ENCODE measurements at regions not wholly inside any gene's neighbourhood (a gene's known extent, or its start where the extent isn't known, plus 50 kb on each side); places are given as distances from the start of the nearest gene placed in this dataset.

GRCh38 chr10:130230036-130230435 lies 93.8 kb downstream of the GLRX3 start:
- no peaks in the 10 kb centered on the region for H3K9me3 ChIP-seq (ENCODE audit: control insufficient read depth, low read length, poor library complexity, severe bottlenecking)
- H3K4me3 Mint-ChIP-seq, result no peak overlapping the region
- no peak for DNase-seq

GRCh38 chr10:130230611-130231010 lies 94.4 kb downstream of the GLRX3 start:
- ATAC-seq, result no peak
- Mint-ChIP-seq H3K4me3 (no peak overlapping the region), H3K4me1 (no peaks in the 10 kb centered on the region), H3K36me3 (ENCODE audit: low read depth) (no peaks in the 10 kb centered on the region), H3K27ac (no peak overlapping the region), H3K27me3 (no peaks in the 10 kb centered on the region)
- no peaks in the 10 kb centered on the region for H3K9me3 ChIP-seq (ENCODE audit: control insufficient read depth, low read length, poor library complexity, severe bottlenecking)
- no peak for DNase-seq

More at GRCh38 chr10:130230036-130230435, 93.8 kb downstream of the GLRX3 start:
- Mint-ChIP-seq H3K27ac (no peak overlapping the region), H3K36me3 (ENCODE audit: low read depth) (no peaks in the 10 kb centered on the region), H3K27me3 (no peaks in the 10 kb centered on the region), H3K4me1 (no peaks in the 10 kb centered on the region)
- no peak for ATAC-seq

DNA sequence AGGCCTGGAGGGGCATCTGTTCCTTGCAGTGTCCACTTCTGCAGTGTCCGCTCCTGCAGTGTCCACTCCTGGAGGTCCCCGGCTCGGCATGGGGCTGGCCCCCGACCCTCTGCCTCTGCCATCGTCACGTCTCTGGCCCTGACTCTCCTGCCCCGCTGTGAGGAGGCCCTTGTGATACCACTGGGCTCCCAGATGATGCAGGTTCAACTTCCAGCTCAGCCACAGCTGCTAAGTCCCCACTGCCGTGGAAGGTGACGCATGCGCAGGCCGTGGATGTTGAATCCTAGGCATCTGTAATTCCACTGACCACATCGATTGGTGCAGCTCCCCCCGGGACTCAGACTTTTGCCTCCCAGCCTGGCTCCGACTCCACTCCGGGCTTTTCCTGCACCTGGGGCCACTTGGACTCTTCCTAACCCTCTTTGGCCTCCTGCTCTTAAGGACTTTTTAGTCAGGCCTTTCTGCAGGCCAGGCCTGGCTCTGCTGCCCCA lies 95.1 kb downstream of the GLRX3 start:
- Mint-ChIP-seq H3K27ac (no peak overlapping the region), H3K4me1 (no peaks in the 10 kb centered on the region), H3K36me3 (ENCODE audit: low read depth) (no peaks in the 10 kb centered on the region), H3K4me3 (no peak overlapping the region), H3K27me3 (no peaks in the 10 kb centered on the region)
- no peaks in the 10 kb centered on the region for H3K9me3 ChIP-seq (ENCODE audit: control insufficient read depth, low read length, poor library complexity, severe bottlenecking)
- ATAC-seq (no peak), DNase-seq (no peak)

DNA sequence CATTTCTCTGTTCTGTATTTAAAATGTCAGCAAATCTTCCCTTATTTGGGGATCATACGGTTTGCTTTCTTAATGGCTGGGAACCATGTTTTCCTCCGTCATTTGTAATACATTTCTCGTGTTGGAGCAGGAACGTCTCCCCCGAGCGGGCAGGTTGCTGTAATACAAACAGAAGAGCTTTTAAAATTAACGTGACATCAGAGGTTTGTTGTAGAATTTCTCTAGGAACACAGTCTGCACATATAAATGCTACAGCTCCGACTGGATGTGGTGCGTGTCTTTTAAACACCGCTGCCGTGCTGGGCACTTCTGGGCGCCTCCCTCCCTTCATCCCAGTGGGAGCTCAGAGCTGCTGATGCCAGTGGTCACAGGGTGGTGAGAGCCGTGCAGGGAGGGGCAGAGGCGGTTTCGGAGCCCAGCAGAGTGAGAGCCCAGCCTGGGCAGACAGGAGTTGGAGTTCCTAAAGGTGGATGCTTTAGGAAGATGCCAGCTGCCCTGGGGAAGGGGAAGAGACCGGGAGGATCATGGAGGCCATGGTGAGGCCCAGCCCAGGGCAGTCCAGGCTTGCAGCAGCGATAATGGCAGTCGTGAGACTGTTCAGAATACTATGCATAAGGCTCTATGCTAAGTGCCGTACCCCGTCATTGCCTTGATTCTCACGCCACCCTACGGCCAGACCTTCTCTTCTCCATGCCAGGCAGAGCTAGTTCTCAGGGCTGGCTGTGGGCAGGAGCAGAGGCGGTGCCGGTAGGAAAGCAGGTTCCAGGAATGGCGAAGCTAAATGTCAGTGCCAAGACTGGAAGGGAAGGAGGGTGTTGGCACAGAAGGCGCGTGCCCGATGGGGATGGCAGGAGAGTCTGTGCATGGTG lies 96.2 kb downstream of the GLRX3 start:
- Mint-ChIP-seq H3K4me1 (no peaks in the 10 kb centered on the region), H3K27ac (no peak overlapping the region), H3K27me3 (no peaks in the 10 kb centered on the region), H3K4me3 (no peak overlapping the region), H3K36me3 (ENCODE audit: low read depth) (no peaks in the 10 kb centered on the region)
- no peaks in the 10 kb centered on the region for H3K9me3 ChIP-seq (ENCODE audit: control insufficient read depth, low read length, poor library complexity, severe bottlenecking)
- no peak for ATAC-seq
- DNase-seq, result no peak

GRCh38 chr10:130233035-130233360 lies 96.8 kb downstream of the GLRX3 start:
- no peak for ATAC-seq
- Mint-ChIP-seq H3K27me3 (no peaks in the 10 kb centered on the region), H3K27ac (no peak overlapping the region), H3K4me3 (no peak overlapping the region), H3K36me3 (ENCODE audit: low read depth) (no peaks in the 10 kb centered on the region), H3K4me1 (no peaks in the 10 kb centered on the region)
- no peaks in the 10 kb centered on the region for H3K9me3 ChIP-seq (ENCODE audit: control insufficient read depth, low read length, poor library complexity, severe bottlenecking)
- DNase-seq, result no peak

GRCh38 chr10:130233426-130233825 lies 97.2 kb downstream of the GLRX3 start:
- DNase-seq, result no peak
- Mint-ChIP-seq H3K27me3 (no peaks in the 10 kb centered on the region), H3K4me1 (no peaks in the 10 kb centered on the region), H3K27ac (no peak overlapping the region), H3K4me3 (peak overlapping the region; percentile 1), H3K36me3 (ENCODE audit: low read depth) (no peaks in the 10 kb centered on the region)
- H3K9me3 ChIP-seq (ENCODE audit: control insufficient read depth, low read length, poor library complexity, severe bottlenecking), result no peaks in the 10 kb centered on the region
- no peak for ATAC-seq

GRCh38 chr10:130234171-130234965 lies 98.2 kb downstream of the GLRX3 start:
- H3K9me3 ChIP-seq (ENCODE audit: control insufficient read depth, low read length, poor library complexity, severe bottlenecking), result no peaks in the 10 kb centered on the region
- no peaks in the 10 kb centered on the region for H3K4me1 Mint-ChIP-seq
- no peaks in the 10 kb centered on the region for H3K27me3 Mint-ChIP-seq
- DNase-seq, result no peak
- no peak overlapping the region for H3K4me3 Mint-ChIP-seq
- no peaks in the 10 kb centered on the region for H3K36me3 Mint-ChIP-seq (ENCODE audit: low read depth)
- ATAC-seq, result no peak
- H3K27ac Mint-ChIP-seq, result no peak overlapping the region

GRCh38 chr10:130236711-130237110 lies 100.5 kb downstream of the GLRX3 start:
- Mint-ChIP-seq H3K27ac (no peak overlapping the region), H3K4me3 (no peak overlapping the region), H3K27me3 (no peaks in the 10 kb centered on the region), H3K4me1 (no peaks in the 10 kb centered on the region), H3K36me3 (ENCODE audit: low read depth) (no peaks in the 10 kb centered on the region)
- no peaks in the 10 kb centered on the region for H3K9me3 ChIP-seq (ENCODE audit: control insufficient read depth, low read length, poor library complexity, severe bottlenecking)
- DNase-seq (no peak), ATAC-seq (no peak)

GRCh38 chr10:130240409-130240808 lies 104.2 kb downstream of the GLRX3 start:
- H3K36me3 Mint-ChIP-seq (ENCODE audit: low read depth), result no peaks in the 10 kb centered on the region
- no peak for DNase-seq
- no peak for ATAC-seq
- H3K4me3 Mint-ChIP-seq, result no peak overlapping the region
- peaks cover 6% of the 10 kb centered on the region for H3K27me3 Mint-ChIP-seq
- no peaks in the 10 kb centered on the region for H3K9me3 ChIP-seq (ENCODE audit: control insufficient read depth, low read length, poor library complexity, severe bottlenecking)
- H3K4me1 Mint-ChIP-seq, result peaks cover 11% of the 10 kb centered on the region
- H3K27ac Mint-ChIP-seq, result no peak overlapping the region

DNA sequence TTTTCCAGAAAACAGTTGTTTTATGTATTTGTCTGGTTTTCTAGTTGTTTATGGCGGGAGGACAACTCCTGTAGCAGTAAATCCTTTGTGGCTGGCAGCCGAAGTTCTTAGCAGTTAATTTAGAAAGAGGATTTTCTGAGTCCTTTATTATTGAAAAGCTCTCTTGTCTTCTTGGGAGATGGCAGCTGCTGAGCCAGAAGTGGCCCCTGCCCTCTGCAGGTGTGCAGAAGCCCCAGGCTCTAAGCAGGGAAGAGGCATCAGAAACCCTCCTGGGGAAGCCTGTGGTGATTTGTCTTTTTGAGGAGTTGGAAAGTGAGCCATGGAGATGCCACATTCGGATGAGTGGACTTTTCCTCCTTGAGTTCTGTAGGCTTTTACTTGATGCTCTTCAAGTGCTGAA lies 106.3 kb downstream of the GLRX3 start:
- DNase-seq, result no peak
- peak overlapping the region; percentile 57 for H3K4me3 Mint-ChIP-seq
- ATAC-seq, result no peak
- H3K27ac Mint-ChIP-seq, result no peak overlapping the region
- peaks cover 6% of the 10 kb centered on the region for H3K27me3 Mint-ChIP-seq
- no peaks in the 10 kb centered on the region for H3K36me3 Mint-ChIP-seq (ENCODE audit: low read depth)
- H3K9me3 ChIP-seq (ENCODE audit: control insufficient read depth, low read length, poor library complexity, severe bottlenecking), result no peaks in the 10 kb centered on the region
- H3K4me1 Mint-ChIP-seq, result peaks cover 11% of the 10 kb centered on the region

GRCh38 chr10:130243015-130243414 lies 106.8 kb downstream of the GLRX3 start:
- DNase-seq, result no peak
- ATAC-seq, result no peak
- peak overlapping the region; percentile 69 for H3K4me3 Mint-ChIP-seq
- H3K27ac Mint-ChIP-seq, result no peak overlapping the region
- peaks cover 11% of the 10 kb centered on the region for H3K4me1 Mint-ChIP-seq
- no peaks in the 10 kb centered on the region for H3K36me3 Mint-ChIP-seq (ENCODE audit: low read depth)
- H3K27me3 Mint-ChIP-seq, result peaks cover 6% of the 10 kb centered on the region
- no peaks in the 10 kb centered on the region for H3K9me3 ChIP-seq (ENCODE audit: control insufficient read depth, low read length, poor library complexity, severe bottlenecking)

GRCh38 chr10:130244031-130244927 lies 108.1 kb downstream of the GLRX3 start:
- peaks cover 6% of the 10 kb centered on the region for H3K27me3 Mint-ChIP-seq

More at GRCh38 chr10:130244031-130244927, 108.1 kb downstream of the GLRX3 start:
- ATAC-seq (no peak), DNase-seq (no peak)
- Mint-ChIP-seq H3K4me3 (no peak overlapping the region), H3K4me1 (peaks cover 11% of the 10 kb centered on the region), H3K36me3 (ENCODE audit: low read depth) (no peaks in the 10 kb centered on the region), H3K27ac (no peak overlapping the region)
- no peaks in the 10 kb centered on the region for H3K9me3 ChIP-seq (ENCODE audit: control insufficient read depth, low read length, poor library complexity, severe bottlenecking)

All from T-helper 17 cell (primary cell).